ENCODE measurements at regions not wholly inside any gene's neighbourhood (a gene's known extent, or its start where the extent isn't known, plus 50 kb on each side); places are given as distances from the start of the nearest gene placed in this dataset.
"Not testable (repeated sequence)": the region's sequence is repeated elsewhere in the genome, so short reads cannot be mapped to it uniquely, and the experiment has no call there.

DNA sequence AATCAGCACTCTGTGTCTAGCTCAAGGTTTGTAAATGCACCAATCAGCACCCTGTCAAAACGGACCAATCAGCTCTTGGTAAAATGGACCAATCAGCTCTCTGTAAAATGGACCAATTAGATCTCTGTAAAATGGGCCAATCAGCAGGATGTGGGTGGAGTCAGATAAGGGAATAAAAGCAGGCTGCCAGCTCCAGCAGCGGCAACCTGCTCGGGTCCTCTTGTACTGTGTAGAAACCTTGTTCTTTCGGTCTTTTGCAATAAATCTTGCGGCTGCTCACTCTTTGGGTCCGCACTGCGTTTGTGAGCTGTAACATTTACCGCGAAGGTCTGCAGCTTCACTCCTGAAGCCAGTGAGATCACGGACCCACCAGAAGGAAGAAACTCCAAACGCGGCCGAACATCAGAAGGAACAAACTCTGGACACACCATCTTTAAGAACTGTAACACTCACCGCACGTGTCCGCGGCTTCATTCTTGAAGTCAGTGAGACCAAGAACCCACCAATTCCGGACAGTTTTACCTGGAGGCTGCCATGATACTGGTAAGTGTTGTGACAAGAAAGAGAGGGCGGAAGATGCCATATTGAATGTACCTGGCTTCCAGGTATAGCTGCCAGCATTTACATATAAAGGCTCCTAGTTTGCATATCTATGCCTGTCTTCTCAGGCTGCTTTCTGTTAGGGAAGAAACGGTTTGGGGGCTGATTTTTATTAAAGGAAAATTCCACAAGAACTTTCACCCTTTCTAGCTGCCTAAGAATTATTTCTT lies 758.5 kb upstream of the CTNND2 start:
- H3K27ac ChIP-seq: no peak overlapping the region
- H3K4me2 ChIP-seq: no peak overlapping the region
- no peak for DNase-seq (ENCODE audit: low spot score)
- Mint-ChIP-seq H3K4me3 (no peak overlapping the region), H3K36me3 (no peaks in the 10 kb centered on the region), H3K4me1 (no peaks in the 10 kb centered on the region), H3K9me3 (peaks cover 7% of the 10 kb centered on the region), H3K27me3 (ENCODE audit: insufficient read depth, low read depth) (peaks cover 5% of the 10 kb centered on the region), H3K27ac (no peak overlapping the region)
- peaks cover 28% of the 10 kb centered on the region for H3K27me3 ChIP-seq
- no peak overlapping the region for H2AFZ ChIP-seq (replicated peaks)
- no peaks in the 10 kb centered on the region for H3K9me3 ChIP-seq (ENCODE audit: low read depth)
- H4K20me1 ChIP-seq (ENCODE audit: low read depth): no peaks in the 10 kb centered on the region
- no peaks in the 10 kb centered on the region for H3K79me2 ChIP-seq (ENCODE audit: low read depth)
- no peaks in the 10 kb centered on the region for H3K36me3 ChIP-seq
- H3K4me1 ChIP-seq: no peaks in the 10 kb centered on the region
- H3K4me3 ChIP-seq: no peak overlapping the region
- no peaks in the 10 kb centered on the region for H3F3A ChIP-seq (ENCODE audit: low read depth)
- H3K9ac ChIP-seq: no peak overlapping the region
- TF ChIP-seq CTCF (IDR thresholded peaks at IDR 0.05) (no peak), EZH2phosphoT487 (IDR thresholded peaks at IDR 0.05) (no peak), EZH2 (IDR thresholded peaks at IDR 0.05) (no peak)

- H3K9me3 ChIP-seq (ENCODE audit: low read depth): no peaks in the 10 kb centered on the region
- Mint-ChIP-seq H3K9me3 (peaks cover 6% of the 10 kb centered on the region), H3K27ac (no peak overlapping the region), H3K4me3 (no peak overlapping the region), H3K36me3 (no peaks in the 10 kb centered on the region), H3K27me3 (ENCODE audit: insufficient read depth, low read depth) (peaks cover 4% of the 10 kb centered on the region), H3K4me1 (no peaks in the 10 kb centered on the region)
- H3K27ac ChIP-seq: no peak overlapping the region
- DNase-seq (ENCODE audit: low spot score): no peak
- H4K20me1 ChIP-seq (ENCODE audit: low read depth): no peaks in the 10 kb centered on the region
- H3K9ac ChIP-seq: no peak overlapping the region
- H2AFZ ChIP-seq (replicated peaks): no peak overlapping the region
- H3K4me1 ChIP-seq: no peaks in the 10 kb centered on the region
- H3K36me3 ChIP-seq: no peaks in the 10 kb centered on the region
- H3K27me3 ChIP-seq: peaks cover 19% of the 10 kb centered on the region
- H3K4me3 ChIP-seq: no peak overlapping the region
- no peaks in the 10 kb centered on the region for H3F3A ChIP-seq (ENCODE audit: low read depth)
- no peak for TF ChIP-seq CTCF (IDR thresholded peaks at IDR 0.05)
- no peak for TF ChIP-seq EZH2 (IDR thresholded peaks at IDR 0.05)
- TF ChIP-seq EZH2phosphoT487 (IDR thresholded peaks at IDR 0.05): no peak
- H3K79me2 ChIP-seq (ENCODE audit: low read depth): no peaks in the 10 kb centered on the region
- no peak overlapping the region for H3K4me2 ChIP-seq
Observed at GRCh38 chr5:12661617-12662370, 757.5 kb upstream of the CTNND2 start.

DNA sequence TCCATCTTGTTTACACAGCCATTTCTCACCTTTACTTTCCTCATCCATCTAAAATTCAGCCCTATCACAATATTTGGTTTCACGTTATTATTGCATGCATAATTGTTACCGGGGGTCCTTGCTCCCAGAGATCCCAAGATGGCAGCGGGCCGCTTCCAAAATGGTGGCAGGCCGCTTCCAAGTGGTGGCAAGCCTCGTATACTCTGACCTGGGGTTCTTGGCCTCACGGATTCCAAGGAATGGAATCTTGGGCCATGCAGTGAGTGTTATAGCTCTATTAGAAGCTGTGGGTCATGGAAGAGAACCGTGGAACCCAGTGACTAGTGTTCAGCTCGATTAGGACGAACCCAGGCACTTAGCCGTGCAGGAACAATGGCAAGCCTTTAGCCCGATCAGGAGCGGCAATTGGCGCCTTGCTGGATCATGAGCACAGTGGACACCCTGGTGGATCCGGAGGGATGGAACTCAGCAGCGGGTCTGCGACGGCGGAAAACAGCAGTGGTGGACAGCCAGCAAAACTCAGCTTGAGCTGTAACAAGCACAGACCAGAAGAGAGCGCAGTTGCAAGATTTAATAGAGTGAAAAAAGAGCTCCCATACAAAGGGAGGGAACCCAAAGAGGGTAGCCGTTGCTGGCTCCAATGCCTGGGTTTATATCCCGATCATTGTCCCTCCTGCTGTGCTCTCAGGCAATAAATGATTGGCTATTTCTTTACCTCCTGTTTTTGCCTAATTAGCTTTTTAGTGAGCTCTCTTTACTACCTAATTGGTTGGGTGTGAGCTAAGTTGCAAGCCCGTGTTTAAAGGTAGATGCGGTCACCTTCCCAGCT lies 756.2 kb upstream of the CTNND2 start:
- TF ChIP-seq CTCF (IDR thresholded peaks at IDR 0.05): peak; percentile 7
- not testable (repeated sequence) for H3K4me2 ChIP-seq; H3K4me1 ChIP-seq; H3K9me3 ChIP-seq (ENCODE audit: low read depth); H3K79me2 ChIP-seq (ENCODE audit: low read depth); H3K27me3 ChIP-seq; H3K9me3 Mint-ChIP-seq; H3K36me3 Mint-ChIP-seq; H4K20me1 ChIP-seq (ENCODE audit: low read depth); H3F3A ChIP-seq (ENCODE audit: low read depth); H3K36me3 ChIP-seq; H3K27ac ChIP-seq; DNase-seq (ENCODE audit: low spot score); H3K27ac Mint-ChIP-seq; H3K9ac ChIP-seq; H3K4me3 ChIP-seq; H3K27me3 Mint-ChIP-seq (ENCODE audit: insufficient read depth, low read depth); H3K4me3 Mint-ChIP-seq; H2AFZ ChIP-seq (replicated peaks); H3K4me1 Mint-ChIP-seq
